Choroid plexus epithelial cell (primary cell): ENCODE measurements at regions not wholly inside any gene's neighbourhood (a gene's known extent, or its start where the extent isn't known, plus 50 kb on each side); places are given as distances from the start of the nearest gene placed in this dataset.

Experiments
- DNase-seq: peaks from one replicate; pipeline ENCODE4 v3.0.0-alpha.2; 2010; ENCODE audit warnings: low read depth
- H3K4me3 ChIP-seq: 2 replicates; pipeline ENCODE4 v1.5.1; 2011; ENCODE audit warnings: low read depth, mild to moderate bottlenecking, control low read depth, low read length, moderate library complexity
- TF ChIP-seq, protein P1 (sequence below): conservative IDR thresholded peaks from 2 replicates; pipeline ENCODE4 v1.5.1; 2011; ENCODE audit warnings: low read depth, mild to moderate bottlenecking, control low read depth, inconsistent platforms, low read length, moderate library complexity

DNA sequence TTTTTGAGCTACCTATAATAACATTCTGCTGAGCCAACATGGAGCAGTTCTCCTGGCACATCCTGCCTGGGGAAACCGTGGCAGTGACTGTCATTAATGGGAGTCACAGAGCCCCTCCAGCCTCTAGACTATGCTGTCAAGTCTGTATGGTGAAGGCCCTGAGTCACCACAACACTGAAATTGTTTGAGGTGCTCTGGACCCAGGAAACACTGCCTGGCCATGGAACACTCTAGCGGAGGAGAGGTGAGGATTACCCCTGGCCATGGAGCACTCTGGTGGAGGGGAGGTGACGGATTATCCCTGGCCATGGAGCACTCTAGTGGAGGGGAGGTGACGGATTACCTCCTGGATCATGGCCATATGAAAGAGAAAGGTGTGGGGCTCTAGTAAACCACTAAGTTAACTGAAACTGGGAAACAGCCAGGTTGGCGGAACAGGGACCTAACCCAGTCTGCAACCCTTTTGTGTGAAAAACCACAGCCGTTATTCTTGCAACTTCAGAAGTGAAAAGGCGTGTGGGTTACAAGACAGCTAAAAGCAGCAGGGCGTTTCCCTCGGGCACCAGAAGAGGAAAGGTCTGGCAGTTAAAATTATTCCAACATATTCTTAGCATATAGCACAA, 156.7 kb downstream of the KCNJ12 start:
- no peak overlapping the region for H3K4me3 ChIP-seq
- no peak for DNase-seq
- TF ChIP-seq, protein P1, sequence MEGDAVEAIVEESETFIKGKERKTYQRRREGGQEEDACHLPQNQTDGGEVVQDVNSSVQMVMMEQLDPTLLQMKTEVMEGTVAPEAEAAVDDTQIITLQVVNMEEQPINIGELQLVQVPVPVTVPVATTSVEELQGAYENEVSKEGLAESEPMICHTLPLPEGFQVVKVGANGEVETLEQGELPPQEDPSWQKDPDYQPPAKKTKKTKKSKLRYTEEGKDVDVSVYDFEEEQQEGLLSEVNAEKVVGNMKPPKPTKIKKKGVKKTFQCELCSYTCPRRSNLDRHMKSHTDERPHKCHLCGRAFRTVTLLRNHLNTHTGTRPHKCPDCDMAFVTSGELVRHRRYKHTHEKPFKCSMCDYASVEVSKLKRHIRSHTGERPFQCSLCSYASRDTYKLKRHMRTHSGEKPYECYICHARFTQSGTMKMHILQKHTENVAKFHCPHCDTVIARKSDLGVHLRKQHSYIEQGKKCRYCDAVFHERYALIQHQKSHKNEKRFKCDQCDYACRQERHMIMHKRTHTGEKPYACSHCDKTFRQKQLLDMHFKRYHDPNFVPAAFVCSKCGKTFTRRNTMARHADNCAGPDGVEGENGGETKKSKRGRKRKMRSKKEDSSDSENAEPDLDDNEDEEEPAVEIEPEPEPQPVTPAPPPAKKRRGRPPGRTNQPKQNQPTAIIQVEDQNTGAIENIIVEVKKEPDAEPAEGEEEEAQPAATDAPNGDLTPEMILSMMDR: no peak

DNA sequence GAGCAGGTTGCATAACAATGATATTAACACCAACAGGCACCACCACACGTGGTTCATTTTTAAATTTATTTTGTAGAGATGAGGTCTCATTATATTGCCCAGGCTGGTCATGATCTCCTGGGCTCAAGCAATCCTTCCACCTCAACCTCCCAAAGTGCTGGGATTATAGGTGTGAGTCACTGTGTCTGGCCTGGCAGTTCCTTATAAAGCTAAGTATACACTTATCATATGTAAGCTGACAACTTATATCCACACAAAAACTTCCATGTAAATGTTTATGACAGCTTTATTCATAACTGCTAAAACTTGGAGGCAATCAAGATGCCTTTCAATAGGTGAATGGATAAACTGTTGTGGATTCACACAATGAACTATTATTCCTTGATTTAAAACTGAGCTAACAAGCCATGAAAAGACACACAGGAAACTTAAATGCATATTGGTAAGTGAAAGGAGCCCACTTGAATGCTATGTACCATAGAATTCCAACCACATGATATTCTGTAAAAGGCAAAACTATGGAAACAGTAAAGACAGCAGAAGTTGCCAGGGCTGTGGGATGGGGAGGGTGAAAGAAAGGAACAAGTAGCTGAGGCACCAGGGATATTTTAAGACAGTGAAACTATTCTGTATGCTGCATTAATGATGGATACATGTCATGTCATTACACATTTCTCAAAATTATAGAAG, 156.5 kb upstream of the KCNJ18 start:
- no peak overlapping the region for H3K4me3 ChIP-seq
- TF ChIP-seq, protein P1: no peak
- no peak for DNase-seq

DNA sequence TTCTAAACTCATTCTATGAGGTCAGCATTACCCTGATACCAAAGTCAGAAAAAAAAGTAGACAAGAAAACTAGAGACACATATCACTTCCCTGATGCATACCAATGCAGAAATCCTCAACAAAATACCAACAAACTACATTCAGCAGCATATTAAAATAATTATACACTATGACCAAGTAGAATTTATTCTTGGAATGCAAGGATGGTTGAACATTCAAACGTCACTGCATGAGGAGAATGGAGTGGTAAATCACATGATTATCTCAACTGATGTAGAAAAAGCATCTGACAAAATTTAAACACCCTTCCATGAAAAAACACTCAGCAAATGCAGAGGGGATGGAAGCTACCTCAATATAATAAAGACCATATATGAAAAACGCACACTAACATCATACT, 155.0 kb upstream of the KCNJ18 start:
- DNase-seq: no peak
- H3K4me3 ChIP-seq: no peak overlapping the region
- TF ChIP-seq, protein P1: no peak

DNA sequence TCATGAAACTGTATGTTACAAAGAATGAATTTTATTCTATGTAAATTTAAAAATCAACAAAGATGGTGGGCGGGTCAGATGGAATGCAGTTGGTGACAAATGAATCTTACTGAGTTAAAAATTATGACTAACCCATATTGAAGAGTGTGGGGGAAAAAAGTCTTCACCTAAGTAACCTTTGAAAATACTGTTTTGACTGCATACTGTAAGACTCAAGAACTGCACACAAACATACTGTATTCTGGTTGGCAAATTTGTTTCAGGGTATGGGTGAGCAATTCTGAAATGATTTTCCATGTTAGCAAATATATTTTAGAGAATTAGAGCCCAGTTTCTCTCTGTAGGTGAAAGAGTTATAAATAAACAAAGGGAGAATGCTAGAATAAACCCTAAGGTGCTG, 153.7 kb upstream of the KCNJ18 start:
- TF ChIP-seq, protein P1: no peak
- H3K4me3 ChIP-seq: no peak overlapping the region
- no peak for DNase-seq

DNA sequence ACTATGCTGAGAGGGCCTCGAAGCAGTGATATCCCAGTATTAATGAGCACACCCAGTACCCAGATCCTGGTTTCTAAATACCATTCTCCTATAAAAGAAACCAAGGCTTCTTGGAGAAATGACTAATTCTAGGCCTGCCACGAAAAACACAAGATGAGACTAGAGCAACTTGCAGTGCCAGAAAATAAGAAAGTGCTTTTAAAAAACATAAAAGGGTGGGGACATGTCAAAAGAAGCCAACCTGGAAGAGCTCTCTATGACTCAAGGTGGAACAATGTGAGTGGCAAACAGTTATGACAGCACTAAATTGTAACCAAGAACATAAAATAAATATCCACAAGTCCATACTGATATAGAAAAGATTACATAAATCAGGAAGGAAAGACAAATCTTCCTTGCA, 153.2 kb upstream of the KCNJ18 start:
- no peak overlapping the region for H3K4me3 ChIP-seq
- TF ChIP-seq, protein P1: no peak
- DNase-seq: no peak

DNA sequence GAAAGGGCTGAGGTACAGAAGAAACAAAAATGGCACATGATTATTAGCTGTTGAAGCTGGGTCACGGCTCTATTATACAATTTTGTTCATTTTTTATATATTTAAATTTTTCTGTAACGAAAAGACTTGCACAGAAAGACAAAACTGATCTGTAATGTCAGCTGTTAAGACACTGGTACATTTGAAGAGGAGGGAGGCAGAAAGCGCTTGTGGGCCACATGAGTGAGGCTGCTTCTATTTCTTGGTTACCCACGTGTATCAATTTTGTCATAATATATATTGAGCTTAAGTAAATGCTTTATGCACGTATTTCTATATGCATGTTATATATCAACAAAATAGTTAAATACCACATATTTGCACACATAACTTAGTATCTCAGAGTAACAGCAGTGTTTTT, 151.8 kb upstream of the KCNJ18 start:
- no peak for DNase-seq
- H3K4me3 ChIP-seq: no peak overlapping the region
- TF ChIP-seq, protein P1: no peak

DNA sequence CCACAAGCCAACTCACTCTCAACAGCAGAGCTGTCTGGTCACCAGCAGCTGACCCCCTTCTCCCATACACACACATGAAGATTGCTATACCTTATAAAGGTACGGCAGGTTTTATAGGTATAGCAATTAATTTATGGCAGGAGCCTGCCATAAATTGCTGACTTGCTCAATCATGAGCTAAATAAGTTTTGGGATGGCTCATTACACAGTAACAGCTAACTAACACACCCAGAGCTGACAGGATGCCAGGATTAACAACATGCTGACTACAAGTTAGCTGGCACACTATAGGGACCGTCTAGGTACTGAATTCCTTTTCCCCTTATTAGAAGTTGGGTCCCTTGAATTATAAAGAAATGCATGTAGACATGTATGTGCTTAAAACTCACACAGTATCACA, 150.3 kb upstream of the KCNJ18 start:
- DNase-seq: no peak
- TF ChIP-seq, protein P1: no peak
- no peak overlapping the region for H3K4me3 ChIP-seq
